Uterus (tissue), 2 donors: ENCODE measurements at regions not wholly inside any gene's neighbourhood (a gene's known extent, or its start where the extent isn't known, plus 50 kb on each side); places are given as distances from the start of the nearest gene placed in this dataset.

Experiments
- POLR2A ChIP-seq, 2 donors: fragments of 450-650 bp; IDR thresholded peaks; one replicate each; pipeline ENCODE4 v1.6.1; 2016; ENCODE audit warnings: antibody characterized with exemption in 2 of 2, mild to moderate bottlenecking in 1 of 2, moderate library complexity in 1 of 2
- TF ChIP-seq, protein P1 (sequence below), 4 experiments: fragments of 200-600 bp in 2 of 4; fragments of 450-650 bp in 2 of 4; sonication (generic) in 2 of 4; IDR thresholded peaks; one replicate each; pipeline ENCODE4 v1.5.1; 2016 to 2019; ENCODE audit warnings: antibody characterized with exemption in 4 of 4, mild to moderate bottlenecking in 2 of 4, moderate library complexity in 1 of 4

DNA sequence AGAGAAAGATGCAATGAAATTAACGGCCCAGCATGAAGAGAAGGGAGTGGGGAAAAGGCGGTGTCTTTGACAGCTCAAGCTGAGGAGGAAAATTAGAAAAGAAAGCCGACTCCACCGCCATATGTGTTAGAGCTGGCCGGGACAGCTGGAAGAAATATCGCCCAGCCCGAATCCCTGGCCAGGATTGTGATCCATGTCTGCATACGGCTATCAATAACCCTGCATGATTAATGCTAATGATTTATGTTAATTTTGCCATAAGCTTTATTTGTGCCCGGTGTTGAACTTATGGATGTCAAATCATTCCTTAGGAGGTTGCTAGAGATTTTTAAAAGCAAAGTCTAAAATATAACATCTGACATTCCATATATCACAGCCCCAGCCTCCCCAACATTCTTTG is 263.4 kb upstream of the ZNF507 start:
- TF ChIP-seq, protein P1, sequence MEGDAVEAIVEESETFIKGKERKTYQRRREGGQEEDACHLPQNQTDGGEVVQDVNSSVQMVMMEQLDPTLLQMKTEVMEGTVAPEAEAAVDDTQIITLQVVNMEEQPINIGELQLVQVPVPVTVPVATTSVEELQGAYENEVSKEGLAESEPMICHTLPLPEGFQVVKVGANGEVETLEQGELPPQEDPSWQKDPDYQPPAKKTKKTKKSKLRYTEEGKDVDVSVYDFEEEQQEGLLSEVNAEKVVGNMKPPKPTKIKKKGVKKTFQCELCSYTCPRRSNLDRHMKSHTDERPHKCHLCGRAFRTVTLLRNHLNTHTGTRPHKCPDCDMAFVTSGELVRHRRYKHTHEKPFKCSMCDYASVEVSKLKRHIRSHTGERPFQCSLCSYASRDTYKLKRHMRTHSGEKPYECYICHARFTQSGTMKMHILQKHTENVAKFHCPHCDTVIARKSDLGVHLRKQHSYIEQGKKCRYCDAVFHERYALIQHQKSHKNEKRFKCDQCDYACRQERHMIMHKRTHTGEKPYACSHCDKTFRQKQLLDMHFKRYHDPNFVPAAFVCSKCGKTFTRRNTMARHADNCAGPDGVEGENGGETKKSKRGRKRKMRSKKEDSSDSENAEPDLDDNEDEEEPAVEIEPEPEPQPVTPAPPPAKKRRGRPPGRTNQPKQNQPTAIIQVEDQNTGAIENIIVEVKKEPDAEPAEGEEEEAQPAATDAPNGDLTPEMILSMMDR (IDR thresholded peaks at IDR 0.05), result no peak
- TF ChIP-seq POLR2A (IDR thresholded peaks at IDR 0.05), result no peak
